Progenitor cell of endocrine pancreas (in vitro differentiated cells): ENCODE measurements at regions not wholly inside any gene's neighbourhood (a gene's known extent, or its start where the extent isn't known, plus 50 kb on each side); places are given as distances from the start of the nearest gene placed in this dataset.

Source experiments
- DNase-seq: peaks from one replicate; pipeline ENCODE4 v3.0.0; 2021; ENCODE audit warnings: low spot score; ENCODE audit not compliant: unreplicated experiment
- H3K27ac Mint-ChIP-seq: 2 replicates; pipeline ENCODE4 v1.8.0; 2021; ENCODE audit warnings: mild to moderate bottlenecking, moderate library complexity, mixed read lengths
- H3K27me3 Mint-ChIP-seq: 2 replicates; pipeline ENCODE4 v1.8.0; 2021; ENCODE audit warnings: mixed read lengths
- H3K36me3 Mint-ChIP-seq: 2 replicates; pipeline ENCODE4 v1.8.0; 2022; ENCODE audit warnings: mixed read lengths; ENCODE audit not compliant: insufficient read depth
- H3K4me1 Mint-ChIP-seq: 2 replicates; pipeline ENCODE4 v1.8.0; 2021; ENCODE audit warnings: low read depth, mixed read lengths
- H3K4me3 Mint-ChIP-seq: 2 replicates; pipeline ENCODE4 v1.8.0; 2021; ENCODE audit warnings: low read depth, mild to moderate bottlenecking, moderate library complexity, mixed read lengths
- H3K9me3 Mint-ChIP-seq: 2 replicates; pipeline ENCODE4 v1.8.0; 2021; ENCODE audit warnings: low read depth, mixed read lengths
- TF ChIP-seq, protein P1 (sequence below): fragments of 200-600 bp; sonication (generic); IDR thresholded peaks from one replicate; pipeline ENCODE4 v1.5.0; 2021; ENCODE audit warnings: antibody characterized with exemption, mild to moderate bottlenecking; ENCODE audit not compliant: unreplicated experiment

DNA sequence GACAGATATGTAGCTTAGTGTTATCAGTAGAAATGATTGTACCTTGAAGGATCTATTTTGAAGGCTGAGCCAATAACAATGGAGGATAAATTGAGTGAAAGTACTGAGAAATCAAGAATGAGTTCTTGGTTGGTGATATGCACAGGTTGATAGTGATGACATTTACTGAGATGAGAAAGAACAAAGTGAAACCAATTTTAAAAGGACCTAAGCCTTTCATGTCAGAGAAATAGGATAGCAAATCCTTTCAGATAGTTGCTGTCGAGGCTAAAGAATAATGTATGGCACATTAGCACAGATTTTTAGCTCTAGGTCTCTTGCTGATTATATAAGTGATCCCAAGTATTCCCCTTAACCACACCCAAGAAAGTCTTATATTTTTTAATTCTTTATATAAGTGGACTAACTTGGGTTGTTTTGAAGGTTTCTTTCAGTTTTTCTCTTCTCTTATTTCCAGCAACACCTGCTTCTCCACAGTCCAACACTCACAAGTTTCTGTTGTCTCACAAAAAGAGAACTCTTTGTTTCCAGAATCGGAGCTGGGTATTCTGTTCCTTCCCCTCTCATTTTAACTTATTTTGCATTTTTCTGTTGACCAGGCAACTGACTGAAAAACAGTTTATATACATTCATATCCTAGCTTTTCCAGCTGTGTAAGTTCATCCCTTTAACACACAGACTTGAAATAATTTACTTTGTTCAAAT is 286.9 kb upstream of the ATP10B start:
- H3K36me3 Mint-ChIP-seq, result no peaks in the 10 kb centered on the region
- H3K4me1 Mint-ChIP-seq, result peaks cover 2% of the 10 kb centered on the region
- no peak overlapping the region for H3K4me3 Mint-ChIP-seq
- no peaks in the 10 kb centered on the region for H3K27me3 Mint-ChIP-seq
- peak overlapping the region; percentile 31 for H3K27ac Mint-ChIP-seq
- H3K9me3 Mint-ChIP-seq, result peaks cover 7% of the 10 kb centered on the region
- DNase-seq, result no peak
- TF ChIP-seq, protein P1, sequence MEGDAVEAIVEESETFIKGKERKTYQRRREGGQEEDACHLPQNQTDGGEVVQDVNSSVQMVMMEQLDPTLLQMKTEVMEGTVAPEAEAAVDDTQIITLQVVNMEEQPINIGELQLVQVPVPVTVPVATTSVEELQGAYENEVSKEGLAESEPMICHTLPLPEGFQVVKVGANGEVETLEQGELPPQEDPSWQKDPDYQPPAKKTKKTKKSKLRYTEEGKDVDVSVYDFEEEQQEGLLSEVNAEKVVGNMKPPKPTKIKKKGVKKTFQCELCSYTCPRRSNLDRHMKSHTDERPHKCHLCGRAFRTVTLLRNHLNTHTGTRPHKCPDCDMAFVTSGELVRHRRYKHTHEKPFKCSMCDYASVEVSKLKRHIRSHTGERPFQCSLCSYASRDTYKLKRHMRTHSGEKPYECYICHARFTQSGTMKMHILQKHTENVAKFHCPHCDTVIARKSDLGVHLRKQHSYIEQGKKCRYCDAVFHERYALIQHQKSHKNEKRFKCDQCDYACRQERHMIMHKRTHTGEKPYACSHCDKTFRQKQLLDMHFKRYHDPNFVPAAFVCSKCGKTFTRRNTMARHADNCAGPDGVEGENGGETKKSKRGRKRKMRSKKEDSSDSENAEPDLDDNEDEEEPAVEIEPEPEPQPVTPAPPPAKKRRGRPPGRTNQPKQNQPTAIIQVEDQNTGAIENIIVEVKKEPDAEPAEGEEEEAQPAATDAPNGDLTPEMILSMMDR, result no peak

DNA sequence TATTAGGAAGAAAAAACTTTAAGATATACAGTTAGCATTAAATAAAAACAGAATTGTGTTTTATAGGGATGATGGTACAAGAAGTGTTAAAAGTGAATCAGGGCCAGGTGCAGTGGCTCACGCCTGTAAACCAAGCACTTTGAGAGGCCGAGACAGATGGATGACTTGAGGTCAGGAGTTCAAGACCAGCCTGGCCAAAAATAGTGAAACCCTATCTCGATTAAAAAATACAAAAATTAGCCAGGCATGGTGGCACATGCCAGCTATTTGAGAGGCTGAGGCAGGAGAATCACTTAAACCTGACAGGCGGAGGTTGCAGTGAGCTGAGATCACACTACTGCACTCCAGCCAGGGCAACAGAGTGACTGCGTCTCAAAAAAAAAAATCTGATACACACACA is 282.9 kb upstream of the ATP10B start:
- DNase-seq, result no peak
- TF ChIP-seq, protein P1, result no peak
- Mint-ChIP-seq H3K4me1 (peaks cover 5% of the 10 kb centered on the region), H3K9me3 (no peaks in the 10 kb centered on the region), H3K36me3 (no peaks in the 10 kb centered on the region), H3K4me3 (no peak overlapping the region), H3K27me3 (no peaks in the 10 kb centered on the region), H3K27ac (no peak overlapping the region)

DNA sequence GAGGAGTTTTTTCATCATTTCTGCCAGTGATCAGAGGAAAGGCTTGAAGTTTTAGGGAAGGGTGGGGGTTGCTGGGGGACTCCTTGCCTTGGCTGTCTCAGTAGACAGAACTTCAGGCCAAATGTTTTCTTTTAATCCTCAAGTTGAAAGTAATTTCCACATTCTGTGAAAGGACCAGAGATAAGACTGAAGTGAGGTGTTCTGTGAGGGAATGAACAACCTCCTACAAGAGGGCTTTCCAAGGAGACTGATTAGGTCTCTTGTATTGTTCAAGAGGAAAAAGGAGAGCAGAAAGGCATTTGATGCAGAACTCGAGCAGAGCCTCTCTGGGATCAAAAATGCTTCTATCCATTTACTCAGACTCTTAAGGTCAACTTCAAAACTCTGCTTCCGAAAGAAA is 282.1 kb upstream of the ATP10B start:
- Mint-ChIP-seq H3K9me3 (no peaks in the 10 kb centered on the region), H3K4me3 (no peak overlapping the region), H3K27ac (peak overlapping the region; percentile 34), H3K4me1 (peaks cover 5% of the 10 kb centered on the region), H3K27me3 (no peaks in the 10 kb centered on the region), H3K36me3 (no peaks in the 10 kb centered on the region)
- no peak for DNase-seq
- TF ChIP-seq, protein P1, result no peak

DNA sequence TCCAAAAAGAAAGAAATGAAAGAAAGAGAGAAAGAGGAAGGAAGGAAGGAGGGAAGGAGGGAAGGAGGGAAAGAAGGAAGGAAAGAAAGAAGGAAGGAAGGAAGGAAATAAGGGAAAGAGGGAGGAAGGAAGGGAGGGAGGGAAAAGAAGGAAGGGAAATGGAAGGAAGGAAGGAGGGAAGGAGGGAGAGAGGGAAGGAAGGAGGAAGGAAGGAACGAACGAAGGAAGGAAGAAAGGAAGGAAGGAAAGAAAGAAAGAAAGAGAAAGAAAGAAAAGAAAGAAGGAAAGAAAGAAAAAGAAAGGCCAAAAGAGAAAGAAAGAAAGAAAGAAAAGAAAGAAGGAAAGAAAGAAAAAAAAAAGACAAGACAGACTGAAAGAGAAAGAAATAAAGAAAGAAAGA is 263.9 kb upstream of the ATP10B start:
- no peak for DNase-seq
- Mint-ChIP-seq H3K9me3 (no peaks in the 10 kb centered on the region), H3K4me1 (no peaks in the 10 kb centered on the region), H3K4me3 (no peak overlapping the region), H3K27me3 (peaks cover 3% of the 10 kb centered on the region), H3K27ac (no peak overlapping the region), H3K36me3 (no peaks in the 10 kb centered on the region)
- TF ChIP-seq, protein P1, result no peak

DNA sequence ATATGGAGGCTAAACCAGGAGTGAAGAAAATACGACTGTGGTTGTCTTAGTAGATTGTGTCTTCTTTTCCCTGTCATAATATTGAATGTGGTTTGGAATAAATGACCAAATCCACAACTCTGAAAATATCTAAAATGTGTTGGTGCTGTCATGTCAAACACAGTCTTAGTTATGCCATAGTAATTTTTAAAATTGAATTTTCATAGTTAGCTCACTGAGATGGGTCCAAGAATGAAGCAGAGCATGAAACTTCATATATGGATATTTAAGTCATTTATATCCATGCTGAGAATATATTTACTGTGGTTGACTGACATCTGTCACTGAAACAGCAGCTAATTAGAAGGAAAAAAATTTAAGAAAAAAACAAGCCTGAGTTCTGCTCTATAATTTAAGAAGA is 260.4 kb upstream of the ATP10B start:
- no peaks in the 10 kb centered on the region for H3K9me3 Mint-ChIP-seq

More for the DNA sequence above, 260.4 kb upstream of the ATP10B start:
- Mint-ChIP-seq H3K4me3 (no peak overlapping the region), H3K4me1 (peaks cover 6% of the 10 kb centered on the region), H3K27ac (no peak overlapping the region), H3K36me3 (no peaks in the 10 kb centered on the region), H3K27me3 (peaks cover 3% of the 10 kb centered on the region)
- TF ChIP-seq, protein P1, result no peak
- no peak for DNase-seq
